ENCODE measurements at regions not wholly inside any gene's neighbourhood (a gene's known extent, or its start where the extent isn't known, plus 50 kb on each side); places are given as distances from the start of the nearest gene placed in this dataset.

- H3K79me2 ChIP-seq (ENCODE audit: control insufficient read depth, insufficient read depth, low read length), result no peaks in the 10 kb centered on the region
- no peaks in the 10 kb centered on the region for H3K27me3 ChIP-seq (ENCODE audit: control insufficient read depth in 2 of 2, insufficient read depth in 2 of 2, low read length in 2 of 2)
- no TSS peak for BruUV-seq (replicated peaks)
- TF ChIP-seq GATA2 (IDR thresholded peaks at IDR 0.05; ENCODE audit: insufficient read depth, insufficient read length, low read depth, low read length), result no peak
- TF ChIP-seq FOS (IDR thresholded peaks at IDR 0.05; ENCODE audit: borderline replicate concordance, insufficient read depth, low read length), result no peak
- TF ChIP-seq JUN (IDR thresholded peaks at IDR 0.05; ENCODE audit: borderline replicate concordance, insufficient read depth, insufficient read length, low read depth), result no peak
- TF ChIP-seq CTCF (IDR thresholded peaks at IDR 0.05; ENCODE audit: extremely low read depth in 1 of 2, insufficient read depth in 1 of 2, low read depth in 1 of 2, low read length in 2 of 2), result no peak
- no peak for TF ChIP-seq MYC (IDR thresholded peaks at IDR 0.05; ENCODE audit: low read depth, low read length)
- TF ChIP-seq MAX (IDR thresholded peaks at IDR 0.05; ENCODE audit: insufficient read depth, insufficient read length), result no peak
- no peak overlapping the region for H3K4me3 ChIP-seq (replicated peaks in 1 of 3; ENCODE audit: insufficient read depth in 1 of 3, low read depth in 1 of 3, low read length in 3 of 3)
- no peak for DNase-seq (ENCODE audit: low read depth, low spot score)
- H3K4me2 ChIP-seq (ENCODE audit: insufficient read depth, low read length), result no peak overlapping the region
- H3K4me1 ChIP-seq (ENCODE audit: control insufficient read depth, extremely low read depth, insufficient read depth, low read length), result no peaks in the 10 kb centered on the region
- dilution Hi-C loops (cut with MboI; ENCODE audit: extremely low pct_ligation_motif_present, low sequenced_read_pairs), result no loop called here
- ChIA-PET CTCF (no interaction called here), POLR2A (no interaction called here)
- H2AFZ ChIP-seq (ENCODE audit: low read depth, low read length), result no peak overlapping the region
- no peak for FAIRE-seq
- H3K9ac ChIP-seq (replicated peaks; ENCODE audit: extremely low read depth, insufficient read depth, low read length), result no peak overlapping the region
- no peaks in the 10 kb centered on the region for H4K20me1 ChIP-seq (replicated peaks; ENCODE audit: control insufficient read depth, extremely low read depth, insufficient read depth, low read length)
- H3K9me3 ChIP-seq (replicated peaks; ENCODE audit: control insufficient read depth, insufficient read depth, low read length), result no peaks in the 10 kb centered on the region
- intact Hi-C loops (cut with micrococcal nuclease), result loop anchor here (2.0 kb wide), 1 partner anchor 15 kb away; no protein-coding TSS in a partner anchor
- no peak overlapping the region for H3K27ac ChIP-seq (ENCODE audit: insufficient read depth, low read depth, low read length)
- H3K9me1 ChIP-seq (replicated peaks; ENCODE audit: control insufficient read depth, extremely low read depth, insufficient read depth, low read length), result no peaks in the 10 kb centered on the region
- no peaks in the 10 kb centered on the region for H3K36me3 ChIP-seq (ENCODE audit: control insufficient read depth in 2 of 2, extremely low read depth in 1 of 2, insufficient read depth in 2 of 2, low read length in 2 of 2)
Measured at GRCh38 chr2:10225291-10226037, 77.2 kb upstream of the HPCAL1 start.

Data from endothelial cell of umbilical vein (primary cell).